K562 (cell line): ENCODE measurements at regions not wholly inside any gene's neighbourhood (a gene's known extent, or its start where the extent isn't known, plus 50 kb on each side); places are given as distances from the start of the nearest gene placed in this dataset.

Experiments
- ATAC-seq: fragments of 200-7000 bp; cut with Tn5 transposase; 3 replicates; pipeline ENCODE4 v1.9.1; 2020; ENCODE audit warnings: moderate library complexity
- BruUV-seq: library from RNA; stranded (reverse); fragments of 400-500 nt; replicated peaks from 2 replicates; lab custom pipeline; 2021; lab: Mats Ljungman, UMichigan
- CTCF ChIA-PET: fragments of 300-600 bp; formaldehyde crosslinking; extraction: SDS; loops from one replicate; lab custom pipeline; 2021; ENCODE audit warnings: low intra/inter-chr PET ratio; lab: Yijun Ruan, JAX
- POLR2A ChIA-PET: fragments of 300-600, 350-650 bp; sonication (Branson Sonifier 250); formaldehyde crosslinking; extraction: SDS; loops from one replicate; lab custom pipeline; 2021; ENCODE audit warnings: antibody characterized with exemption, inconsistent platforms; lab: Yijun Ruan, JAX
- DNase-seq, 4 experiments: peaks; one replicate each; pipeline versions ENCODE4 v3.0.0 to v3.0.0-alpha.2; 2011 to 2018; ENCODE audit warnings: low spot score in 3 of 4, mixed read lengths in 3 of 4; ENCODE audit errors: extremely low read depth in 1 of 4
- FAIRE-seq: peaks from 2 replicates; lab custom pipeline; 2011; peaks lifted over from hg19 to GRCh38; lab: Jason Lieb, UNC
- H2AFZ ChIP-seq: 2 replicates; pipeline ENCODE4 v1.6.0; 2011; ENCODE audit warnings: low read depth, low read length, control low read depth, inconsistent platforms
- H3K27ac ChIP-seq: fragments of 200-600 bp; 3 replicates; pipeline ENCODE4 v1.8.0; 2011; ENCODE audit warnings: low read depth, mild to moderate bottlenecking, control low read depth, inconsistent platforms, low read length, moderate library complexity, mixed read lengths; ENCODE audit errors: extremely low read depth
- H3K27me3 ChIP-seq, 2 experiments: fragments of 300-600 bp in 1 of 2; 2 replicates in 1 of 2; 3 replicates in 1 of 2; pipeline versions ENCODE4 v1.6.0 to v1.8.0; 2011; ENCODE audit warnings: inconsistent platforms in 2 of 2, low read length in 2 of 2, mild to moderate bottlenecking in 1 of 2, mixed read lengths in 1 of 2, moderate library complexity in 1 of 2; ENCODE audit not compliant: control insufficient read depth in 2 of 2, insufficient read depth in 2 of 2
- H3K36me3 ChIP-seq: fragments of 300-600 bp; 3 replicates; pipeline ENCODE4 v1.8.0; 2011; ENCODE audit warnings: mild to moderate bottlenecking, low read length, inconsistent platforms; ENCODE audit not compliant: control insufficient read depth, insufficient read depth
- H3K4me1 ChIP-seq, 2 experiments: fragments of 200-600 bp in 1 of 2; replicated peaks in 1 of 2; 2 replicates in 1 of 2; 3 replicates in 1 of 2; pipeline versions ENCODE4 v1.5.1 to v1.8.0; 2011; ENCODE audit warnings: inconsistent platforms in 2 of 2, low read length in 2 of 2, mild to moderate bottlenecking in 1 of 2, mixed read lengths in 1 of 2, moderate library complexity in 1 of 2; ENCODE audit not compliant: control insufficient read depth in 2 of 2, insufficient read depth in 2 of 2
- H3K4me2 ChIP-seq: 2 replicates; pipeline ENCODE4 v1.6.1; 2011; ENCODE audit warnings: low read length, control low read depth, inconsistent platforms, mixed read lengths; ENCODE audit not compliant: insufficient read depth
- H3K4me3 ChIP-seq: fragments of 200-600 bp; sonication (generic), shearing (Covaris generic); 2 replicates; pipeline ENCODE4 v1.5.1; 2016; ENCODE audit warnings: control low read depth, inconsistent platforms
- H3K79me2 ChIP-seq: fragments of 200-600 bp; 3 replicates; pipeline ENCODE4 v1.8.0; 2011; ENCODE audit warnings: low read length, inconsistent platforms; ENCODE audit not compliant: control insufficient read depth, insufficient read depth
- H3K9ac ChIP-seq, 2 experiments: 2 replicates each; pipeline versions ENCODE4 v1.6.0 to v1.6.1; 2011; ENCODE audit warnings: low read depth in 2 of 2, low read length in 2 of 2, control low read depth in 1 of 2, inconsistent platforms in 1 of 2, mild to moderate bottlenecking in 1 of 2, mixed read lengths in 1 of 2; ENCODE audit not compliant: insufficient read depth in 1 of 2
- H3K9me1 ChIP-seq: one replicate; pipeline ENCODE4 v1.6.0; 2011; ENCODE audit warnings: inconsistent platforms, mild to moderate bottlenecking, low read length, moderate library complexity; ENCODE audit not compliant: control insufficient read depth, insufficient read depth
- H3K9me3 ChIP-seq: replicated peaks from 2 replicates; pipeline ENCODE4 v1.5.1; 2011; ENCODE audit warnings: low read depth, low read length, inconsistent platforms; ENCODE audit not compliant: control insufficient read depth, insufficient read depth
- H4K20me1 ChIP-seq: replicated peaks from 2 replicates; pipeline ENCODE4 v1.6.1; 2011; ENCODE audit warnings: low read length, inconsistent platforms, mixed read lengths; ENCODE audit not compliant: control insufficient read depth, insufficient read depth
- CTCF ChIP-seq, 3 experiments: IDR thresholded peaks in 2 of 3; conservative IDR thresholded peaks in 1 of 3; 2 replicates each; pipeline ENCODE4 v1.5.1; 2011 to 2012; ENCODE audit warnings: low read length in 3 of 3, mild to moderate bottlenecking in 3 of 3, control low read depth in 2 of 3, improper control_type of control experiment in 1 of 3, inconsistent platforms in 1 of 3, low read depth in 1 of 3, mixed read lengths in 1 of 3, moderate library complexity in 1 of 3; ENCODE audit not compliant: insufficient read depth in 2 of 3
- E2F3 ChIP-seq: fragments of 250-450 bp; sonication (Bioruptor Pico); IDR thresholded peaks from 2 replicates; pipeline ENCODE4 v1.4.0; 2020; ENCODE audit warnings: mild to moderate bottlenecking
- HDAC8 ChIP-seq: fragments of 450-650 bp; IDR thresholded peaks from 2 replicates; pipeline ENCODE4 v1.6.1; 2016; ENCODE audit warnings: mild to moderate bottlenecking, missing genetic modification characterization, moderate library complexity, missing compliant biosample characterization
- MED1 ChIP-seq: sonication (generic); formaldehyde crosslinking; IDR thresholded peaks from 2 replicates; pipeline ENCODE4 v1.8.1; 2023; ENCODE audit warnings: missing genetic modification reagents, borderline replicate concordance
- NCOA1 ChIP-seq: fragments of 450-650 bp; IDR thresholded peaks from 2 replicates; pipeline ENCODE4 v1.6.1; 2016; ENCODE audit warnings: low read depth
- NCOA6 ChIP-seq: fragments of 450-650 bp; IDR thresholded peaks from 2 replicates; pipeline ENCODE4 v1.6.1; 2017; ENCODE audit warnings: mild to moderate bottlenecking
- NCOR1 ChIP-seq: fragments of 450-650 bp; IDR thresholded peaks from 2 replicates; pipeline ENCODE4 v1.6.1; 2016; ENCODE audit warnings: mild to moderate bottlenecking, moderate library complexity
- NELFE ChIP-seq: IDR thresholded peaks from 2 replicates; pipeline ENCODE4 v1.6.1; 2011; ENCODE audit warnings: mild to moderate bottlenecking; ENCODE audit not compliant: insufficient read depth, insufficient read length
- PHB2 ChIP-seq: fragments of 450-650 bp; IDR thresholded peaks from 2 replicates; pipeline ENCODE4 v1.6.1; 2017; ENCODE audit warnings: low read depth
- PHTF2 ChIP-seq: fragments of 250-450 bp; sonication (Bioruptor Pico); IDR thresholded peaks from 2 replicates; pipeline ENCODE4 v1.5.0; 2021; ENCODE audit warnings: mild to moderate bottlenecking
- POLR2AphosphoS5 ChIP-seq: IDR thresholded peaks from 2 replicates; pipeline ENCODE4 v1.6.1; 2011; ENCODE audit warnings: mild to moderate bottlenecking, low read depth, low read length, moderate library complexity; ENCODE audit not compliant: control insufficient read depth, insufficient read depth
- RNF219 ChIP-seq: fragments of 250-450 bp; sonication (Bioruptor Pico); IDR thresholded peaks from 2 replicates; pipeline ENCODE4 v1.5.0; 2022; ENCODE audit warnings: mild to moderate bottlenecking
- SMARCA5 ChIP-seq: fragments of 450-650 bp; IDR thresholded peaks from 2 replicates; pipeline ENCODE4 v1.6.1; 2016
- SRSF7 ChIP-seq: fragments of 200-400 bp; formaldehyde crosslinking; optimal IDR thresholded peaks from 2 replicates; pipeline ENCODE3; 2017; ENCODE audit warnings: mild to moderate bottlenecking, low read depth, low read length
- TFAP4 ChIP-seq: sonication (generic); formaldehyde crosslinking; IDR thresholded peaks from 2 replicates; pipeline ENCODE4 v1.8.0; 2022; ENCODE audit warnings: missing genetic modification reagents, mild to moderate bottlenecking, moderate library complexity, borderline replicate concordance
- TGIF2 ChIP-seq: sonication (generic); formaldehyde crosslinking; IDR thresholded peaks from 2 replicates; pipeline ENCODE4 v1.8.1; 2022; ENCODE audit warnings: mild to moderate bottlenecking, missing genetic modification reagents, moderate library complexity
- U2AF1 ChIP-seq: fragments of 200-400 bp; formaldehyde crosslinking; optimal IDR thresholded peaks from 2 replicates; pipeline ENCODE3; 2017; ENCODE audit warnings: mild to moderate bottlenecking, low read depth, low read length, moderate library complexity
- ZBTB8A ChIP-seq: fragments of 450-650 bp; IDR thresholded peaks from 2 replicates; pipeline ENCODE4 v1.6.1; 2018; ENCODE audit warnings: mild to moderate bottlenecking, moderate library complexity; ENCODE audit not compliant: partially characterized antibody
- ZNF24 ChIP-seq: fragments of 450-650 bp; IDR thresholded peaks from 2 replicates; pipeline ENCODE4 v1.6.1; 2016
- ZNF764 ChIP-seq: fragments of 250-450 bp; sonication (Bioruptor Pico); IDR thresholded peaks from 2 replicates; pipeline ENCODE4 v1.4.0; 2020; ENCODE audit warnings: low read depth, mild to moderate bottlenecking, moderate library complexity
- ZZZ3 ChIP-seq: fragments of 450-650 bp; IDR thresholded peaks from 2 replicates; pipeline ENCODE4 v1.6.1; 2016; ENCODE audit warnings: antibody characterized with exemption, mild to moderate bottlenecking, moderate library complexity
- WGBS: fragments of 100-300 bp; shearing (Covaris generic); methylation state at CpG from one replicate; pipeline ENCODE4 v1.1.6; 2016; ENCODE audit warnings: low coverage, mixed read lengths; ENCODE audit not compliant: insufficient coverage; ENCODE audit errors: missing lambda C conversion rate; 5-methylcytosine and 5-hydroxymethylcytosine counted together
- in situ Hi-C: fragments of 300-500 bp; cut with MboI; formaldehyde crosslinking; loops from 4 replicates; pipeline ENCODE4 v1.15.0; 2018; ENCODE audit warnings: inconsistent platforms, mixed read lengths
- intact Hi-C: fragments of 100-400 bp; cut with micrococcal nuclease; formaldehyde crosslinking; loops from 2 replicates; pipeline ENCODE4 v1.14.2; 2022

- TF ChIP-seq RNF219 (no peak), SMARCA5 (no peak), ZBTB8A (no peak), TGIF2 (CRISPR knock-in tag) (no peak), NELFE (no peak), HDAC8 (tag) (no peak), NCOA6 (no peak), MED1 (no peak)
Observed at GRCh38 chr3:148439254-148439822, 258.4 kb upstream of the AGTR1 start (continued).

GRCh38 chr3:148441191-148441590 lies 256.5 kb upstream of the AGTR1 start:
- WGBS, result 0% methylated on average over 1 of the region's 1 CpG
- Histone ChIP-seq H4K20me1 (no peaks in the 10 kb centered on the region), H2AFZ (no peak overlapping the region), H3K79me2 (no peaks in the 10 kb centered on the region), H3K36me3 (no peaks in the 10 kb centered on the region), H3K27ac (no peak overlapping the region), H3K4me3 (no peak overlapping the region), H3K9ac (no peak overlapping the region), H3K4me1 (no peaks in the 10 kb centered on the region), H3K9me1 (no peaks in the 10 kb centered on the region), H3K9me3 (no peaks in the 10 kb centered on the region), H3K4me2 (no peak overlapping the region), H3K27me3 (no peaks in the 10 kb centered on the region)
- POLR2A ChIA-PET, result no interaction called here
- in situ Hi-C loops, result no loop called here
- no peak for ATAC-seq
- intact Hi-C loops, result no loop called here
- no TSS peak for BruUV-seq
- FAIRE-seq, result no peak
- no peak for DNase-seq
- CTCF ChIA-PET, result no interaction called here
- TF ChIP-seq NCOA1 (no peak), PHTF2 (CRISPR knock-in tag) (no peak), ZNF764 (CRISPR knock-in tag) (no peak), ZZZ3 (no peak), PHB2 (no peak), SRSF7 (no peak), E2F3 (CRISPR knock-in tag) (no peak), POLR2AphosphoS5 (no peak), ZNF24 (no peak), U2AF1 (no peak), TFAP4 (CRISPR knock-in tag) (no peak), NCOR1 (no peak), CTCF (IDR thresholded peaks at IDR 0.05 in 2 of 3, conservative IDR thresholded peaks at IDR 0.05 in 1 of 3; ENCODE audit: insufficient read depth in 2 of 3, low read depth in 1 of 3, low read length in 3 of 3) (no peak)
